ENCODE measurements at regions not wholly inside any gene's neighbourhood (a gene's known extent, or its start where the extent isn't known, plus 50 kb on each side); places are given as distances from the start of the nearest gene placed in this dataset.

DNA sequence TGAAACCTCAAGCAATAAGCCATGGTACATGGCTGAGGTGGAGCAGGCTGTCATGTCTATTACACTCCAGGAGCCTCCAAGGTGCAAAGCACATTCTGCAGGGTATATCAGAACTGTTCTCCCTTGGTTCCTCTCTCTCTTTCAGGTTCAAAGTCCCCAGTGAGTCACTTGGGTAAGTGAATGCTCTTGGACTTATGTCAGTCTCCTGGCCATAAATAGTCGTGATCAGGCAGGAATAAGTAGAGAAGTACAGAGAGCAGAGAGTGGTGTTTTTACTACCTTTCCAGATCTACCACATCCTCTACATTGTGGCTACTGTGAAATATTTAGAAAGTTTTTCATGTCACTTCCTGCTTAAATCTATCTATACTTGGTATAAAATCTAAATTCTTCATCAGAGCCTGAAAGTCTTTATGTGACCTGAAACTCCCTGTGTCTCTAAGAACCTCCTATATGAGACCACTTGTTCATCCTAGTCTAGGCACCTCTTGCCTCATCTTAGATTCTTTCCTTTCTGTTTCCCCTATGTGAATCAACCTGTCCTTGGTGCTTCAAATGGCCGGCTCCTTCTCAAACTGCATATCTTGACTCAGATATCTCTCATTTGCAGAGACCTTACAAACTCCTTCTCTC is 1077.6 kb upstream of the MAP3K7 start:
- TF ChIP-seq, protein P1, sequence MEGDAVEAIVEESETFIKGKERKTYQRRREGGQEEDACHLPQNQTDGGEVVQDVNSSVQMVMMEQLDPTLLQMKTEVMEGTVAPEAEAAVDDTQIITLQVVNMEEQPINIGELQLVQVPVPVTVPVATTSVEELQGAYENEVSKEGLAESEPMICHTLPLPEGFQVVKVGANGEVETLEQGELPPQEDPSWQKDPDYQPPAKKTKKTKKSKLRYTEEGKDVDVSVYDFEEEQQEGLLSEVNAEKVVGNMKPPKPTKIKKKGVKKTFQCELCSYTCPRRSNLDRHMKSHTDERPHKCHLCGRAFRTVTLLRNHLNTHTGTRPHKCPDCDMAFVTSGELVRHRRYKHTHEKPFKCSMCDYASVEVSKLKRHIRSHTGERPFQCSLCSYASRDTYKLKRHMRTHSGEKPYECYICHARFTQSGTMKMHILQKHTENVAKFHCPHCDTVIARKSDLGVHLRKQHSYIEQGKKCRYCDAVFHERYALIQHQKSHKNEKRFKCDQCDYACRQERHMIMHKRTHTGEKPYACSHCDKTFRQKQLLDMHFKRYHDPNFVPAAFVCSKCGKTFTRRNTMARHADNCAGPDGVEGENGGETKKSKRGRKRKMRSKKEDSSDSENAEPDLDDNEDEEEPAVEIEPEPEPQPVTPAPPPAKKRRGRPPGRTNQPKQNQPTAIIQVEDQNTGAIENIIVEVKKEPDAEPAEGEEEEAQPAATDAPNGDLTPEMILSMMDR (conservative IDR thresholded peaks at IDR 0.05 in 1 of 2, IDR thresholded peaks at IDR 0.05 in 1 of 2; ENCODE audit: low read depth in 1 of 2, low read length in 2 of 2): no peak
- TF ChIP-seq EZH2 (IDR thresholded peaks at IDR 0.05; ENCODE audit: low read length, missing control alignments): no peak

Measured in fibroblast of lung (primary cell).